Esophagus squamous epithelium (tissue), 4 donors: ENCODE measurements at regions not wholly inside any gene's neighbourhood (a gene's known extent, or its start where the extent isn't known, plus 50 kb on each side); places are given as distances from the start of the nearest gene placed in this dataset.

Experiments
- CTCF ChIP-seq, 6 experiments: fragments of 450-650 bp in 4 of 6; fragments of 200-600 bp in 2 of 6; sonication (generic) in 2 of 6; IDR thresholded peaks; one replicate each; pipeline ENCODE4 v1.5.1; 2016 to 2019; ENCODE audit warnings: antibody characterized with exemption in 6 of 6, mild to moderate bottlenecking in 4 of 6, moderate library complexity in 4 of 6
- POLR2A ChIP-seq, 4 donors: fragments of 450-650 bp; IDR thresholded peaks; one replicate each; pipeline ENCODE4 v1.6.1; 2017; ENCODE audit warnings: antibody characterized with exemption in 4 of 4, mild to moderate bottlenecking in 4 of 4, moderate library complexity in 3 of 4

GRCh38 chr6:110548110-110548847 lies 71.9 kb upstream of the SLC22A16 start:
- TF ChIP-seq CTCF (IDR thresholded peaks at IDR 0.05) (no peak), POLR2A (IDR thresholded peaks at IDR 0.05) (no peak)
